ENCODE measurements at regions not wholly inside any gene's neighbourhood (a gene's known extent, or its start where the extent isn't known, plus 50 kb on each side); places are given as distances from the start of the nearest gene placed in this dataset.

DNA sequence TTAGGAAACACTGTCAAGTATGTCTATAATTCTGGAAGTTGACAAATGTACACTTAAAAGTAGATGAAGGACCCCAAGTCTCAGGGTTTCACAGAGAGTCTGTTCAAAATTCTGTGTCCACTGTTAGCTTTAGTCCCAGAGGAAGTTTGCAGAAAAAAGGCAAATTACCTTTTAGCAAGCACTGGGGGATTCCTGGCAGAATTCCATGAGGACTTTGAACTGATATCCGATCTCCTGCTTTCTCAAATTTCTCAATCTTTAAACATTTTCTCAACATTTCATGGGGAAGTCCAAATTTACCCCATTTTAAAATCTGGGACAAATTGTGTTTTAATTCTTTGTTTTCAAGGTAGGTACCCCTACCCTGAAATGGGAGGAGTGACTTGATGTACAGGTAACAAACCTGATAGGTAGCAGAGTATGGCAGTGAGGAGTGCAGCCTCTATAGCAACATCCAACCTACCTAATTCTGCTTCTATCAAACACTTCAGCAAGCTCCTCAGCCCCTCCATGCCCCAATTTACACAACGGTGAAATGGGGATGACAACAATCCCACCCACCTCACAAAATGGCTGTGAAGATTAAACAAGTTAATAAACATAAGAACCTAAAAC lies 344.9 kb downstream of the OMA1 start:
- H3K79me2 ChIP-seq (ENCODE audit: control insufficient read depth, insufficient read depth, low read length): no peaks in the 10 kb centered on the region
- H4K20me1 ChIP-seq (replicated peaks; ENCODE audit: control insufficient read depth, insufficient read depth, low read length): no peaks in the 10 kb centered on the region
- no peak overlapping the region for H2AFZ ChIP-seq (ENCODE audit: low read depth, low read length)
- ATAC-seq (no peak), FAIRE-seq (no peak), DNase-seq (ENCODE audit: extremely low read depth in 1 of 4, low spot score in 3 of 4) (no peak)
- H3K4me1 ChIP-seq (replicated peaks in 1 of 2; ENCODE audit: control insufficient read depth in 2 of 2, insufficient read depth in 2 of 2, low read length in 2 of 2): no peaks in the 10 kb centered on the region
- no peaks in the 10 kb centered on the region for H3K9me1 ChIP-seq (ENCODE audit: control insufficient read depth, insufficient read depth, low read length)
- H3K36me3 ChIP-seq (ENCODE audit: control insufficient read depth, insufficient read depth, low read length): no peaks in the 10 kb centered on the region
- intact Hi-C loops (cut with micrococcal nuclease): no loop called here
- ChIA-PET POLR2A (no interaction called here), CTCF (ENCODE audit: low intra/inter-chr PET ratio) (no interaction called here)
- no peak overlapping the region for H3K4me2 ChIP-seq (ENCODE audit: insufficient read depth, low read length)
- H3K9ac ChIP-seq (ENCODE audit: insufficient read depth in 1 of 2, low read depth in 2 of 2, low read length in 2 of 2): no peak overlapping the region
- no TSS peak for BruUV-seq (replicated peaks)
- H3K9me3 ChIP-seq (replicated peaks; ENCODE audit: control insufficient read depth, insufficient read depth, low read depth, low read length): no peaks in the 10 kb centered on the region
- H3K27ac ChIP-seq (ENCODE audit: extremely low read depth, low read depth, low read length): no peak overlapping the region
- 0% methylated on average over 2 of the region's 2 CpGs for WGBS (ENCODE audit: insufficient coverage, low coverage, missing lambda C conversion rate)
- in situ Hi-C loops (cut with MboI): no loop called here
- H3K27me3 ChIP-seq (ENCODE audit: control insufficient read depth in 2 of 2, insufficient read depth in 2 of 2, low read length in 2 of 2): no peaks in the 10 kb centered on the region
- no peak overlapping the region for H3K4me3 ChIP-seq
- no peak for TF ChIP-seq ZNF232 (CRISPR knock-in tag; IDR thresholded peaks at IDR 0.05)
- no peak for TF ChIP-seq DPF2 (IDR thresholded peaks at IDR 0.05)
- no peak for TF ChIP-seq ZBTB43 (CRISPR knock-in tag; IDR thresholded peaks at IDR 0.05)
- TF ChIP-seq ZNF318 (IDR thresholded peaks at IDR 0.05; ENCODE audit: borderline replicate concordance in 1 of 2, low read depth in 1 of 2): no peak
- TF ChIP-seq ZSCAN32 (CRISPR knock-in tag; IDR thresholded peaks at IDR 0.05): no peak
- TF ChIP-seq, protein P1, sequence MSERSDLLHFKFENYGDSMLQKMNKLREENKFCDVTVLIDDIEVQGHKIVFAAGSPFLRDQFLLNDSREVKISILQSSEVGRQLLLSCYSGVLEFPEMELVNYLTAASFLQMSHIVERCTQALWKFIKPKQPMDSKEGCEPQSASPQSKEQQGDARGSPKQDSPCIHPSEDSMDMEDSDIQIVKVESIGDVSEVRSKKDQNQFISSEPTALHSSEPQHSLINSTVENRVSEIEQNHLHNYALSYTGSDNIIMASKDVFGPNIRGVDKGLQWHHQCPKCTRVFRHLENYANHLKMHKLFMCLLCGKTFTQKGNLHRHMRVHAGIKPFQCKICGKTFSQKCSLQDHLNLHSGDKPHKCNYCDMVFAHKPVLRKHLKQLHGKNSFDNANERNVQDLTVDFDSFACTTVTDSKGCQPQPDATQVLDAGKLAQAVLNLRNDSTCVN (CRISPR knock-in tag; IDR thresholded peaks at IDR 0.05): no peak
- TF ChIP-seq, protein P2, sequence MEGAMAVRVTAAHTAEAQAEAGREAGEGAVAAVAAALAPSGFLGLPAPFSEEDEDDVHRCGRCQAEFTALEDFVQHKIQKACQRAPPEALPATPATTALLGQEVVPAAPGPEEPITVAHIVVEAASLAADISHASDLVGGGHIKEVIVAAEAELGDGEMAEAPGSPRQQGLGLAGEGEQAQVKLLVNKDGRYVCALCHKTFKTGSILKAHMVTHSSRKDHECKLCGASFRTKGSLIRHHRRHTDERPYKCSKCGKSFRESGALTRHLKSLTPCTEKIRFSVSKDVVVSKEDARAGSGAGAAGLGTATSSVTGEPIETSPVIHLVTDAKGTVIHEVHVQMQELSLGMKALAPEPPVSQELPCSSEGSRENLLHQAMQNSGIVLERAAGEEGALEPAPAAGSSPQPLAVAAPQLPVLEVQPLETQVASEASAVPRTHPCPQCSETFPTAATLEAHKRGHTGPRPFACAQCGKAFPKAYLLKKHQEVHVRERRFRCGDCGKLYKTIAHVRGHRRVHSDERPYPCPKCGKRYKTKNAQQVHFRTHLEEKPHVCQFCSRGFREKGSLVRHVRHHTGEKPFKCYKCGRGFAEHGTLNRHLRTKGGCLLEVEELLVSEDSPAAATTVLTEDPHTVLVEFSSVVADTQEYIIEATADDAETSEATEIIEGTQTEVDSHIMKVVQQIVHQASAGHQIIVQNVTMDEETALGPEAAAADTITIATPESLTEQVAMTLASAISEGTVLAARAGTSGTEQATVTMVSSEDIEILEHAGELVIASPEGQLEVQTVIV (CRISPR knock-in tag; IDR thresholded peaks at IDR 0.05; ENCODE audit: borderline replicate concordance): no peak
- no peak for TF ChIP-seq NCOA4 (IDR thresholded peaks at IDR 0.05; ENCODE audit: partially characterized antibody)
- no peak for TF ChIP-seq PML (IDR thresholded peaks at IDR 0.05; ENCODE audit: low read length)

Data from K562 (cell line).